ENCODE measurements at regions not wholly inside any gene's neighbourhood (a gene's known extent, or its start where the extent isn't known, plus 50 kb on each side); places are given as distances from the start of the nearest gene placed in this dataset.

DNA sequence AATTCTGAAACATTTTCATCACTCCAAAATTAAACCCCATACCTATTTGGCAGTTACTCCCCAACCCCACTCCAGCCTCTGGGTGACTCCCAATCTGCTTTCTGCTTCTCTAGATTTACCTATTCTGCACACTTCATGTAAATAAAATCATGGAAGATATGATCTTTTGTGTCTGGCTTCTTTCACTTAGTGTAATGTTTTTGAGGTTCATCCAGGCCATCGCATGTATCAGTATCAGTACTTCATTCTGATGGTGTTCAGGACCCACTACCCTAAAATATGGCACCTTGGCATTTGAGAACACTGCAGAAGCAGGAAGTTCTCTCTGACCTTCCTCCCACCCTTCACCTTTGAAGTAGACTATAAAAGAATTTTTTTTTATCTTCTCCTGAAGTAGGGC is 78.7 kb upstream of the SLC25A26 start:
- DNase-seq (ENCODE audit: low read depth): no peak
- H3K4me3 ChIP-seq (ENCODE audit: low read depth, low read length): no peak overlapping the region
- TF ChIP-seq, protein P1, sequence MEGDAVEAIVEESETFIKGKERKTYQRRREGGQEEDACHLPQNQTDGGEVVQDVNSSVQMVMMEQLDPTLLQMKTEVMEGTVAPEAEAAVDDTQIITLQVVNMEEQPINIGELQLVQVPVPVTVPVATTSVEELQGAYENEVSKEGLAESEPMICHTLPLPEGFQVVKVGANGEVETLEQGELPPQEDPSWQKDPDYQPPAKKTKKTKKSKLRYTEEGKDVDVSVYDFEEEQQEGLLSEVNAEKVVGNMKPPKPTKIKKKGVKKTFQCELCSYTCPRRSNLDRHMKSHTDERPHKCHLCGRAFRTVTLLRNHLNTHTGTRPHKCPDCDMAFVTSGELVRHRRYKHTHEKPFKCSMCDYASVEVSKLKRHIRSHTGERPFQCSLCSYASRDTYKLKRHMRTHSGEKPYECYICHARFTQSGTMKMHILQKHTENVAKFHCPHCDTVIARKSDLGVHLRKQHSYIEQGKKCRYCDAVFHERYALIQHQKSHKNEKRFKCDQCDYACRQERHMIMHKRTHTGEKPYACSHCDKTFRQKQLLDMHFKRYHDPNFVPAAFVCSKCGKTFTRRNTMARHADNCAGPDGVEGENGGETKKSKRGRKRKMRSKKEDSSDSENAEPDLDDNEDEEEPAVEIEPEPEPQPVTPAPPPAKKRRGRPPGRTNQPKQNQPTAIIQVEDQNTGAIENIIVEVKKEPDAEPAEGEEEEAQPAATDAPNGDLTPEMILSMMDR (IDR thresholded peaks at IDR 0.05; ENCODE audit: insufficient read depth, low read length): no peak

- TF ChIP-seq, protein P1 (IDR thresholded peaks at IDR 0.05; ENCODE audit: insufficient read depth, low read length): no peak
- DNase-seq (ENCODE audit: low read depth): no peak
- H3K4me3 ChIP-seq (ENCODE audit: low read depth, low read length): no peak overlapping the region
Measured at GRCh38 chr3:66140743-66141372, 79.9 kb upstream of the SLC25A26 start.

DNA sequence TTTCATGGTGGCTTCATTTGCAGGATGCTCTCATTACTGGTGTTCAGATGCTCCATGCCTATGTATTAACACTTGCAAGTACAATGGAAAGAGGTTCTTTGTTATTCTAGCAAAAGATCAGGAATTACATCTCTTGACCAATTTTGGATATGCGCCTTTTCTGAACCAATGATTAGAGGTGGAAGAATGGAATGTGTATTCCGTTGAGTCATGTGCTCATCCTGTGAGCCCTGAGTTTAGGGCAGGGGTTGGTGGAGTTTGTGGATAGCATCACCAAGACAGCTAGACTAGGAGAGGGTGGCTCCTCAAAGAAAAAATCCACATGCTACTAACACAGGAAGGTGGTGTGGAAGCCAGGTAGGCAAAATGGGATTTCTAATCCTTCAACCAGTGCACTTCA is 80.7 kb upstream of the SLC25A26 start:
- no peak for DNase-seq (ENCODE audit: low read depth)
- no peak overlapping the region for H3K4me3 ChIP-seq (ENCODE audit: low read depth, low read length)
- TF ChIP-seq, protein P1 (IDR thresholded peaks at IDR 0.05; ENCODE audit: insufficient read depth, low read length): no peak

- no peak for DNase-seq (ENCODE audit: low read depth)
- TF ChIP-seq, protein P1 (IDR thresholded peaks at IDR 0.05; ENCODE audit: insufficient read depth, low read length): no peak
- no peak overlapping the region for H3K4me3 ChIP-seq (ENCODE audit: low read depth, low read length)
Measured at GRCh38 chr3:66139415-66139814, 81.4 kb upstream of the SLC25A26 start.

GRCh38 chr3:66138336-66139313 is 82.2 kb upstream of the SLC25A26 start:
- peak; percentile 81 for DNase-seq (ENCODE audit: low read depth)
- TF ChIP-seq, protein P1 (IDR thresholded peaks at IDR 0.05; ENCODE audit: insufficient read depth, low read length): peak; percentile 91
- no peak overlapping the region for H3K4me3 ChIP-seq (ENCODE audit: low read depth, low read length)

DNA sequence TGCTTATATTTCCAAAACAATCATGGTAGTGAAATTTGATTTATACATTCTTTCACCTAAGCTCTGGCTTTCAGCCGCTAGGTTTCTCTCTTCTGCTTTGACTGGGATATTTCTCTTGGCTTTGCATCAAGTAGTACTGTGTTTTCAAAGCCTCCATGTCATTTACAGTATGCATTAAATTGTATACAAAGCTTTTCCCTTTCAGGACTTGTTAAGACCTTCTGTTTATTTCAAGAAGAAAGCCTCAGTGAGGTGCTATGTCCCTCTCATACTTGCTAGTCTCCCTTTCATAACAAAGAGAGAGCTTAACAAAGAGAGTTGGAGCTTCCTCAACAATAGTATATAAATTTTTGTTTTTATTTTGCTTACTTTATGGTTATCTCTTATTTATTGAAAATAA is 84.2 kb upstream of the SLC25A26 start:
- DNase-seq (ENCODE audit: low read depth): no peak
- TF ChIP-seq, protein P1 (IDR thresholded peaks at IDR 0.05; ENCODE audit: insufficient read depth, low read length): no peak
- H3K4me3 ChIP-seq (ENCODE audit: low read depth, low read length): no peak overlapping the region

All from fibroblast of the aortic adventitia (primary cell).